Choroid plexus epithelial cell (primary cell): ENCODE measurements at regions not wholly inside any gene's neighbourhood (a gene's known extent, or its start where the extent isn't known, plus 50 kb on each side); places are given as distances from the start of the nearest gene placed in this dataset.

Source experiments
- DNase-seq: peaks from one replicate; pipeline ENCODE4 v3.0.0-alpha.2; 2010; ENCODE audit warnings: low read depth
- H3K4me3 ChIP-seq: 2 replicates; pipeline ENCODE4 v1.5.1; 2011; ENCODE audit warnings: low read depth, mild to moderate bottlenecking, control low read depth, low read length, moderate library complexity
- TF ChIP-seq, protein P1 (sequence below): conservative IDR thresholded peaks from 2 replicates; pipeline ENCODE4 v1.5.1; 2011; ENCODE audit warnings: low read depth, mild to moderate bottlenecking, control low read depth, inconsistent platforms, low read length, moderate library complexity

DNA sequence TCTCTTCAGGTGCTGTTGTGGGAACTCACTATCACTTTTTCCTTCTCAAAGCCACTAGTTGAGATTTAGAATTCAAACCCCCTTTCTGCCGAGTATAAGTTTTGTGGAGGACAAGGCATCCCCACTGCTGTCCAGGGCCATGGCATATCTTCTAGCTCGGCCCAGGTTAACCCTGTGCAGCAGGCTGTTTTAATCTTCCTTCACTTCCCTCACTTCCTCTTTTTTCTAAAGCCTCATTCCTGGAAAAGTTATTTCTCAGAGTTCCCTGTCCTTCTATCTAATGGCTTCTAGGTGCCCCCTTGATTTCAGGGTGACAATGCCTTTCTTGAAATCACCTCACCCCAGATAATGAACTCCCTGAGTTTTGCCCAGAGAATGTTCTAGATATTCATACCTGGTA lies 222.3 kb downstream of the SNX10 start:
- TF ChIP-seq, protein P1, sequence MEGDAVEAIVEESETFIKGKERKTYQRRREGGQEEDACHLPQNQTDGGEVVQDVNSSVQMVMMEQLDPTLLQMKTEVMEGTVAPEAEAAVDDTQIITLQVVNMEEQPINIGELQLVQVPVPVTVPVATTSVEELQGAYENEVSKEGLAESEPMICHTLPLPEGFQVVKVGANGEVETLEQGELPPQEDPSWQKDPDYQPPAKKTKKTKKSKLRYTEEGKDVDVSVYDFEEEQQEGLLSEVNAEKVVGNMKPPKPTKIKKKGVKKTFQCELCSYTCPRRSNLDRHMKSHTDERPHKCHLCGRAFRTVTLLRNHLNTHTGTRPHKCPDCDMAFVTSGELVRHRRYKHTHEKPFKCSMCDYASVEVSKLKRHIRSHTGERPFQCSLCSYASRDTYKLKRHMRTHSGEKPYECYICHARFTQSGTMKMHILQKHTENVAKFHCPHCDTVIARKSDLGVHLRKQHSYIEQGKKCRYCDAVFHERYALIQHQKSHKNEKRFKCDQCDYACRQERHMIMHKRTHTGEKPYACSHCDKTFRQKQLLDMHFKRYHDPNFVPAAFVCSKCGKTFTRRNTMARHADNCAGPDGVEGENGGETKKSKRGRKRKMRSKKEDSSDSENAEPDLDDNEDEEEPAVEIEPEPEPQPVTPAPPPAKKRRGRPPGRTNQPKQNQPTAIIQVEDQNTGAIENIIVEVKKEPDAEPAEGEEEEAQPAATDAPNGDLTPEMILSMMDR: no peak
- no peak for DNase-seq
- H3K4me3 ChIP-seq: no peak overlapping the region

DNA sequence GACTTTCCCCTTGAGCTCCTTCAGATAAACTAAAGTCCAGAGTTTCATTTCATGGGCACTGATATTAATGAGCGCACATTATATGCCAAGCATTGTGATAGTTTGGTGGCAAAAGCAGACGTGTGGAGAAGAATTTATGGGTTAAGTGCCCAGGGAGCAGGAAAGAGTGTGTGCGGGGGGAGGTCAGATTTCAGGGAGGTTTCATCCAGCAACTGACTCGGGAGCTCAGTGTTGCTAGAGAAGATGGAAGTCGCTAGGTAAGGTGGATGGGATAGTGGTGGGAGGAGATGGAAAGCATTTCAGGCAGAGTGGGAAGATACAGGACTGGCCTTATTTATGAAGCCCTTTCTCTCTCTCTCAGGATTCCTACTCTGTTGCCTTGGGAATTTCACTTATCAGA lies 223.0 kb downstream of the SNX10 start:
- TF ChIP-seq, protein P1: no peak
- H3K4me3 ChIP-seq: no peak overlapping the region
- DNase-seq: no peak

DNA sequence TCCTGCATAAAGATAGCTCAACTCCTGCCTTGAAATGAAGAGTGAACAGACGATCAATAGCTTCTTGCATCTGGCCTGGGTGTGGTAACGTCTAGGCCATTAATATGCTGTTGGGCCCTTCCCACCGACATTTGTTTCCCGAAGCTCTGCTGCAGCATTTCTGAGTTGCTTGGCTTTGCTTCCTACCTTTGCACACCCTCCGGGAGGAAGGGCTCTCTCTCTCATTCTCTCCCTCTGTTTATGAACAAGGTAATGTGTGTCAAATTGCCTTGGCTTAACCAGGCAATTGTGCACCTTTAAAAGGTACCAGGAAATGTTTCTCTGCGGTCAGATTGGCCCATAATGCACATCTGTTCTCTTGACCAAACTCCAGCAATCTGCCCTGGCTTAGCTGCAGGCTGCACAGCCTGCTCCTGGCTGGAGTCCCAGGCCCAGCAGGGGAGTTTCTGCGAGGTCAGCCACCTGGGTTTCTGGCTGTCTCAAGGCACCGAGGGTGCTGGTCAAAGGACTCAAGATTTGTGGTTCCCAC lies 223.7 kb downstream of the SNX10 start:
- TF ChIP-seq, protein P1: no peak
- H3K4me3 ChIP-seq: no peak overlapping the region
- peak; percentile 2 for DNase-seq

DNA sequence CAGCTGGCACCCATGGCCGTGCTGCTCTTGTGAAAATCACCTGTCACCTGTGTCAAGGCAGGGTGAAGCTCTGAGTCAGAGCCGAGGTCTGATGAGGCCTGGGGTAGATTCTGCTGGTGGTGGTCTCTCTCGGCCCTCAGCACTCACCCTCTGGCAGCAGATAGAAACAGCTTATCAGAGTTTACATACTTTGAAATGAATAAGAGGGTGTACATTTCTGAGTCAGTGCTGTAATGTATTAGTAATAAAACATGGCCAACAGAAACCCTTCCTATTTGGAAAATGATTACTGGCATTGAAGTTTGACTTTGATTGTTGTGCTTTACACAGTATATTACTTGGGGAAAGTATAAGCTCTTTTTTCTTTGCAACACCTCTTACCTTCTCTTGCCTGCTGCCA lies 228.8 kb downstream of the SNX10 start:
- TF ChIP-seq, protein P1: no peak
- H3K4me3 ChIP-seq: no peak overlapping the region
- DNase-seq: no peak

DNA sequence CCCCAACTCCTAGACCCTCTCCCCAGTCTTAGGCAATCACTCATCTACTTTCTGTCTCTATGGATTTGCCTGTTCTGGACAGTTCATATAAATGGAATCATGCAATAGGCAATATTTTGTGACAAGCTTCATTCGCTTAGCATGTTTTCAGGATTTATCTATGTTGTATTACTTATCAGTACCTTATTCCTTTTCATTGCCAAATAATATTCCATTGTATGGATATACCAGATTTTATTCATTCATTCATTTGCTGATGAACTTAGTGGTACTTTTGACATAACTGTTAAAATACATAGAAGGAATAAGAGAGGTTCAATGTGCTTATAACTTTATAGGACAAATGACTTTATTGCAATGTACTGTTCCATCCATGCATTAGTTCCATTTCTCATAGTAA lies 231.0 kb downstream of the SNX10 start:
- no peak for DNase-seq
- H3K4me3 ChIP-seq: no peak overlapping the region
- TF ChIP-seq, protein P1: no peak

DNA sequence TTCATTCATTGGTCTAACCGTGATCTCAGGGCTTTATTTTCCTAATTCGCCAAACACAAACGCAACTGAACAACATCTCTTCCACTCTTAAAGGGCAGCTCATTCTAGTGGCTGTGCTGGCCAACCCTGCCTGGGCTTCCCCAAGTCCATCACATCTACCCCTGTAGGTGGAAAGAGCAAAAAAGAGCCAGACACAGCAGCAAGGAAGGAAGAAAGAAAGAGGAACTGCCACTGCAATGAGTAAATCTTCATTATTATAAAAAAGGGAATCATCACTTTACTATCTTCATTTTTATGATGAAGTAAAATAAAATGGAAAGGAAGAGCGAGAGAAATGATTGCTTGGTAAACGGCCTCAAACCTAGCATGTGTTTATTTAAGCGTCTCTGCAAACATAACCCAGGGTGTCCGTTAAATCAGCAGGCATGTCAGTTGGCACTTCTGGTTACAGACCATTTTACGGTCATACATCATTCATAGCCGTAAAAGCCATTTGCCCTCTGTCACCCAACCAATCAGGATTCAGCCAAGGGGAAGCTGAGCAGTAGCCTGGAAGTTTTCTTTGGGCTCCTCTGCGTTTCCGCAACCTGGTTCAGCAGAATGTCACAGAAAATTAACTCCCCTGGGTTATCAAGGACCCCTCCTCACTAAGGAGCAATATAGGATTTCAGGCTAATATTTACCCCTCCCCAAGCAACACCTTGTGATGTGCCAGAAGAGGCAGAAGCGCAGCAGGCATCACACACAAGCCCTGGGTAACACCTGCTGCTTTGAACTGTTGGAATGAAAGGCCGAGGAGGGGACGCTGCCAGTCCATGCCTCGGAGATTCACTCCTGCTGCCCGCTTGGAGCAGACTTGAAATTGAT lies 234.0 kb downstream of the SNX10 start:
- DNase-seq: no peak
- no peak overlapping the region for H3K4me3 ChIP-seq
- TF ChIP-seq, protein P1: no peak

DNA sequence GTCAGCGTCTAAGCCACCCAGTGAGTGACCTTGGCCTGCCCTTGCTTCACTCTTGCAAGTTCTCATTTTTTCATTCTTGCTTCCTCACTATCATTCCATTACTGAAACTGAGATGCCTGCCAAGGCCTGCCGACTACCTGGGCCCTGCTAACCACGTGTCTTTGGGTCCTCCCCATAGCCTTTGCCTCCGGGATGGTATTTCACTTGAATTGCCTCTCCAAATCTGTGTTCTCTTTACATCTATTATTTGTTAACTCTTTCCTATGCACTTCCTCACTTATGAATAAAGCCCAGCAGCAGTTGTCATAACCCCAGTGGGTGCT lies 234.6 kb downstream of the SNX10 start:
- DNase-seq: no peak
- TF ChIP-seq, protein P1: no peak

More for the DNA sequence above, 234.6 kb downstream of the SNX10 start:
- no peak overlapping the region for H3K4me3 ChIP-seq
